ENCODE measurements at regions not wholly inside any gene's neighbourhood (a gene's known extent, or its start where the extent isn't known, plus 50 kb on each side); places are given as distances from the start of the nearest gene placed in this dataset.

DNA sequence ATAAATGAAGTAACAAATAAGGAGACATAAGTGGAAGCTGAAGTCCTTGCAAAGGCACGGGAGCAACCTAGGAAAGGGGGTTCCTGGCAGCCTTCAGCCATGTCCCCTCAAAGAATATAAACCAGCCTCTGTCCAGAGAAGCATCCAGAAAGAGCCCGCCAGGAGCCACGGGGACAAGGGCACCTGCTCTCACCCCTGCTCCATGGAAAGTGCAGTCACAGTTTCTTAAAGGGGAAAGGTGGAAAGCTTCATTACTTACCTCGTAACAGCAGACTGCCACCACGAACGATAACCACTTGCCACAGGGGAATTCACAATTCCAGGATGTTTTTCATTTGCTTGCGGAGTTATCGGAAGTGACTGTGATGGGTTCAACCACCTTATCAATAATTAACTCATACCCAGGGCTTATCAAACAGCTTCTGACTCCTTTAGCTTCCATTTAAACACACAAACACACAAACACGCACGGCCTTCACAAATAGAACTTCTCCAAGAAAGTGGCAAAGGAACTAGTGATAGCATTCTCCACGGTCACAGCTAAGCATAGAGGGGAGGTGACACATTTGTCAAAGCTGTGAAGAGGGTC lies 134.2 kb upstream of the IGF1R start:
- WGBS, 2 donors (ENCODE audit: low coverage in 1 of 2) = 68 to 73% methylated on average over 6 to 10 of the region's 11 CpGs
- TF ChIP-seq EP300 (IDR thresholded peaks at IDR 0.05) (no peak), POLR2AphosphoS5 (IDR thresholded peaks at IDR 0.05) (no peak), POLR2A (IDR thresholded peaks at IDR 0.05) (no peak)
- TF ChIP-seq, protein P1, sequence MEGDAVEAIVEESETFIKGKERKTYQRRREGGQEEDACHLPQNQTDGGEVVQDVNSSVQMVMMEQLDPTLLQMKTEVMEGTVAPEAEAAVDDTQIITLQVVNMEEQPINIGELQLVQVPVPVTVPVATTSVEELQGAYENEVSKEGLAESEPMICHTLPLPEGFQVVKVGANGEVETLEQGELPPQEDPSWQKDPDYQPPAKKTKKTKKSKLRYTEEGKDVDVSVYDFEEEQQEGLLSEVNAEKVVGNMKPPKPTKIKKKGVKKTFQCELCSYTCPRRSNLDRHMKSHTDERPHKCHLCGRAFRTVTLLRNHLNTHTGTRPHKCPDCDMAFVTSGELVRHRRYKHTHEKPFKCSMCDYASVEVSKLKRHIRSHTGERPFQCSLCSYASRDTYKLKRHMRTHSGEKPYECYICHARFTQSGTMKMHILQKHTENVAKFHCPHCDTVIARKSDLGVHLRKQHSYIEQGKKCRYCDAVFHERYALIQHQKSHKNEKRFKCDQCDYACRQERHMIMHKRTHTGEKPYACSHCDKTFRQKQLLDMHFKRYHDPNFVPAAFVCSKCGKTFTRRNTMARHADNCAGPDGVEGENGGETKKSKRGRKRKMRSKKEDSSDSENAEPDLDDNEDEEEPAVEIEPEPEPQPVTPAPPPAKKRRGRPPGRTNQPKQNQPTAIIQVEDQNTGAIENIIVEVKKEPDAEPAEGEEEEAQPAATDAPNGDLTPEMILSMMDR (IDR thresholded peaks at IDR 0.05) = no peak
- no peaks in the 10 kb centered on the region for H3K27me3 ChIP-seq
- H3K4me3 ChIP-seq = no peak overlapping the region
- H3K4me1 ChIP-seq = peaks cover 0 to 5% (median 0%) of the 10 kb centered on the region in 3 donors
- ATAC-seq = no peak
- H3K36me3 ChIP-seq = no peaks in the 10 kb centered on the region
- H3K27ac ChIP-seq = no peak overlapping the region
- H3K9me3 ChIP-seq = no peaks in the 10 kb centered on the region

DNA sequence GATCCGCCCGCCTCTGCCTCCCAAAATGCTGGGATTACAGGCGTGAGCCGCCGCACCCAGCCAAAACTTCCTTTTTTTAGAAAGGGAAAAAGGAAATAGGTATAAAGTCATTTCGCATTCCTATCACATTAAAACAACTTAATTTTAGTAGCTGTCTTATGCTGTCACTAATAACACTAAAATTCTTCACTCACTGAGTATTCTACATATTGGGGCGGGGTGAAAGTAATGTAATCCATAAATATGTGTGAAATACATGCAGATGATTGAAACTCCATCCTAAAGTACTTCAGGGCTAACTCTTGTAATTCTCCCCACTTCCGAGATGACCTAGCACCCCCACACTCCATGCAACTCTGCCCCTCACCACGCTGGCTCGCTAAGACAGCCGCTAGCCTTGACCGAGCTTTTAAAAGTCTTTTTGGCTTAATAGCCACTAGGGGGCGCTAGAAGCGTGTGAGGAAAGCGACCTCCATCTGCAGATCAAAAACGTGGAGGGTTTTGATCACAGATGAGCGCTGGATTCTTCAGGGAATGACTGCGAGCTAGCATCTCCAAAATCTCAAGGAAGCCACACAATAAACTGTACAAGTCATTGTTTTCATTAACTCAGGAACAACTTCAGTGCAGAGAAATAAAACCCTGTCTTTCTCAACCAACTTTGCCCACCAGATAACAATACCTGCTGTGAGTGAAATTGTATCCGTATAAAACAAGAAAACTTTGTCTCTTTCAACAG lies 129.3 kb upstream of the IGF1R start:
- H3K4me1 ChIP-seq = peaks cover 0 to 9% (median 0%) of the 10 kb centered on the region in 3 donors
- H3K4me3 ChIP-seq = no peak overlapping the region
- no peaks in the 10 kb centered on the region for H3K36me3 ChIP-seq
- H3K27ac ChIP-seq = no peak overlapping the region
- no peaks in the 10 kb centered on the region for H3K27me3 ChIP-seq
- H3K9me3 ChIP-seq = no peaks in the 10 kb centered on the region
- peak; percentile 81 for ATAC-seq
- no peak for TF ChIP-seq POLR2A (IDR thresholded peaks at IDR 0.05)
- TF ChIP-seq, protein P1 (IDR thresholded peaks at IDR 0.05) = peak; percentile 51 to 86 (median 74)
- no peak for TF ChIP-seq EP300 (IDR thresholded peaks at IDR 0.05)
- TF ChIP-seq POLR2AphosphoS5 (IDR thresholded peaks at IDR 0.05) = no peak
- 29 to 32% methylated on average over 15 to 19 of the region's 19 CpGs for WGBS, 2 donors (ENCODE audit: low coverage in 1 of 2)

DNA sequence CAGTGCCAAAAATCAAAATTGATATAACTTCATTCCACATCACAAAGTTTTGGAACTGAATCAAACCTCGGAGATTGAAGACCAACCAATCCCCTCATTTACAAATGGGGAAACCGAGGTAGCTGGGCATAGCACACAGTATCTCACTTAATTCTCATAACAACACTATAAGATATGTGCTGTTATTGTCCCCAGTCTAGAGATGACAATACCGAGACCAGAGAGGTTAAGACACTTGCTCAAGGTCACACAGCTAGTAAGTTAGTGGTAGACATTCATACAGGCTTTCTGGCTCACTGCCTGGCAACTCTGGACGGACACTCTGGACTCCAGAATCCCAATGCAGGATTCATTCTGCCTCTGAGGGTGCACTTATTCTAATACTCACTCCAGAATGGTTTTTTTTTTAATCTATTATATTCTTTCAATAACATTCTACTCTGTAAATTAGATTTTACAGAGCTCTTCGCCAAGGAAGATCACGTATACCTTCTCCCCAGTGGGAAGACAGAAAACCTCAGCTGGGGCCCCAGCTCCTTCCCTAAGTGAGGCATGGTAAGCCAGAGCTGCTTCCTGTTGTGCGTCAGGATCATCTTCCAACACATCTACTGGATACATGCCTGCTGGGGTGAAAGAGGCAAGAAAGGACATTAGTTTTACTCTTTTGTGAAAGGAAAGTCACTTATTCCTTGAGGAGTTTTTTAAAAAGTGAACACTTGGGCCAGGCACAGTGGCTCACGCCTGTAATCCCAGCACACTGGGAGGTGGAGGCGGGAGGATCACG lies 128.4 kb upstream of the IGF1R start:
- Histone ChIP-seq H3K27me3 (no peaks in the 10 kb centered on the region), H3K27ac (no peak overlapping the region), H3K4me1 (peaks cover 0 to 9% (median 0%) of the 10 kb centered on the region in 3 donors), H3K9me3 (no peaks in the 10 kb centered on the region), H3K36me3 (no peaks in the 10 kb centered on the region), H3K4me3 (no peak overlapping the region)
- no peak for ATAC-seq
- TF ChIP-seq, protein P1 (IDR thresholded peaks at IDR 0.05) = no peak
- TF ChIP-seq POLR2A (IDR thresholded peaks at IDR 0.05) = no peak
- no peak for TF ChIP-seq EP300 (IDR thresholded peaks at IDR 0.05)
- TF ChIP-seq POLR2AphosphoS5 (IDR thresholded peaks at IDR 0.05) = no peak
- 49 to 54% methylated on average over 5 to 7 of the region's 10 CpGs for WGBS, 2 donors (ENCODE audit: low coverage in 1 of 2)

DNA sequence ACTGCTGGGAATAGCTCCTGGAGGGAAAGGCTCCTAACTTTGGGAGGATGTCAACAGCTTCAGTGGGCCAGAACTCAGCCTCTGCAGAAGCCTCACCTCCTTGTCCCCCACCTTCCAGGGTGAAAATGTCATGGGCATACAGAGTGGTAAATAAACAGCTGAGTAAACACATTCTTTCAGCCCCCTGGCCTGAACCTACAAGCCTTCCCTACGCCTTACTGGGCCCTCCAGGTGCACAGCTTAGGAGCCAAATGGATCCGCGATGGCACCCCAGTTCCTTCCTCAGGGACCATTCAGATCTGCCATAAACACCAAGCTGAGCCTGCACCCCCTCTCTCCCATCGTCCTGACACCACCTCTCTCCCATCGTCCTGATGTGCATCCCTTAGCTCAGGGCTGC lies 126.2 kb upstream of the IGF1R start:
- Histone ChIP-seq H3K36me3 (no peaks in the 10 kb centered on the region), H3K27ac (no peak overlapping the region), H3K4me1 (peaks cover 0 to 9% (median 0%) of the 10 kb centered on the region in 3 donors), H3K9me3 (no peaks in the 10 kb centered on the region), H3K4me3 (no peak overlapping the region), H3K27me3 (no peaks in the 10 kb centered on the region)
- no peak for ATAC-seq
- 76 to 84% methylated on average over 4 to 5 of the region's 5 CpGs for WGBS, 2 donors (ENCODE audit: low coverage in 1 of 2)
- TF ChIP-seq POLR2AphosphoS5 (IDR thresholded peaks at IDR 0.05) = no peak
- no peak for TF ChIP-seq EP300 (IDR thresholded peaks at IDR 0.05)
- TF ChIP-seq, protein P1 (IDR thresholded peaks at IDR 0.05) = no peak
- TF ChIP-seq POLR2A (IDR thresholded peaks at IDR 0.05) = no peak

Measured in gastroesophageal sphincter (tissue), 4 donors.